IPS-18c (cell line): ENCODE measurements at regions not wholly inside any gene's neighbourhood (a gene's known extent, or its start where the extent isn't known, plus 50 kb on each side); places are given as distances from the start of the nearest gene placed in this dataset.

Source experiments
- H3K4me3 ChIP-seq: 2 replicates; pipeline ENCODE4 v1.7.0; 2013; ENCODE audit warnings: low read depth, mild to moderate bottlenecking, low read length, moderate library complexity; ENCODE audit not compliant: insufficient read depth
- H3K9me3 ChIP-seq: one replicate; pipeline ENCODE4 v1.6.1; 2013; ENCODE audit warnings: mild to moderate bottlenecking, low read length, moderate library complexity; ENCODE audit not compliant: control insufficient read depth, insufficient read depth

- Histone ChIP-seq H3K4me3 (no peak overlapping the region), H3K9me3 (peaks cover 2% of the 10 kb centered on the region)
These were observed 357.7 kb downstream of the BCOR start for GRCh38 chrX:39740078-39740477.

DNA sequence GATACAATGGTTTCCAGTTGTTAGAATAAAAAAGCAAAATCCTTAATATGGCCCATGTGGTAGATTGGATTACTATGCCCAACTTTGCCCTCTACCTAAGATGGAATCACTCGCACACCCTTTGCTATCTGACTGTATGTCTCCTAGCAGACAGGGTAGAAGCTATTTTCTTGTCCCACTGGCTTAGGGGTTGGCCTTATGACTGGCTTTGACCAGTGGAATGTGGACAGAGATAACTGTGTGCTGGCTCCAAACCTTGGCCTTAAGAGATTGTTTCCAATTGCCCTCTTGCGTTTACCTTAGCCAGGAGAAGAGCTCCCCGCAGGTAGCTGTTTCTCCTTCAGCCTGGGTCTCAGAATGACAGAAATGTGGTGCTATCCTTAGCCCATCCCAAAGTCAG lies 355.9 kb downstream of the BCOR start:
- H3K9me3 ChIP-seq = peaks cover 2% of the 10 kb centered on the region
- H3K4me3 ChIP-seq = no peak overlapping the region

DNA sequence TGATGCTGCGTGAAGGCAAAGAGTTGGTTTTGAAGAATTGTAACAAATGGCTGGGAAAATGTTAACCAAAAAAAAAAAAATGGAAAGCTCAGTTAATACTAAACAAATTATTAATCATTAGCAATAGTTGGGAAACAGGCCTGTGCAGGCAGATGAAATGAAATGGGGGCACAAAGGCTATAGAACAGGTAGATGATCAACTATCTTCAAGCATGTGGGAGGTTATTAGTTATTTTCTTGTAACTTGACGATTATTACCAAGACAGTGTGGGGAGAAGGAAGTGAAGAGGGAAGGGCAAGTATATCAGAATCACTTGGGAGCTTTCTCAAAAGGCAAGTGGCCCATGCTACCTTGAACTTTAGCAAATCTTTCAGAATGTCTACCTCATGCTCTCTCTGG lies 351.9 kb downstream of the BCOR start:
- H3K9me3 ChIP-seq = peaks cover 9% of the 10 kb centered on the region

DNA sequence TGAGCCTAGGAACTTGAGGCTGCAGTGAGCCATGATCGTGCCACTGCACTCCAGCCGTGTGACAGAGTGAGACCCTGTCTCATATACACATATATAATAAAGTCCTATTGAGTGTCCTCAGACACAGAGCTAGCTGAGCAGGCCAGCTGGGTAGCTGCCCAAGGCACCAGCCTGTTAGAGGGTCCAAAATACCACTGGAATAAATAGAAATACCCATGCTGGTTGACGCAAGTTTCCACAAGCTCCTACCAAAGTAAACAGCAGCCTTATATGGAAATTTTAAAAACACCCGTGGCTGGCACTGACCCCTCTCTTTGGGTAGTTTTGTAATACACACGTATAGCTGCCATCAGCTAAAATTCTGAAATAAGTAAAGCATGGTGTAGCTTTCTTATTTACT lies 348.6 kb downstream of the BCOR start:
- no peak overlapping the region for H3K4me3 ChIP-seq
- peaks cover 7% of the 10 kb centered on the region for H3K9me3 ChIP-seq

More for the DNA sequence above, 351.9 kb downstream of the BCOR start:
- no peak overlapping the region for H3K4me3 ChIP-seq

- H3K9me3 ChIP-seq = peaks cover 7% of the 10 kb centered on the region
- no peak overlapping the region for H3K4me3 ChIP-seq
These were observed 348.0 kb downstream of the BCOR start for GRCh38 chrX:39749728-39750127.

GRCh38 chrX:39750256-39750790 lies 347.4 kb downstream of the BCOR start:
- Histone ChIP-seq H3K9me3 (peaks cover 7% of the 10 kb centered on the region), H3K4me3 (no peak overlapping the region)

- Histone ChIP-seq H3K4me3 (no peak overlapping the region; the same call in 1 of the 2 replicates), H3K9me3 (peaks cover 7% of the 10 kb centered on the region)
These were observed 346.9 kb downstream of the BCOR start for GRCh38 chrX:39750848-39751247.

DNA sequence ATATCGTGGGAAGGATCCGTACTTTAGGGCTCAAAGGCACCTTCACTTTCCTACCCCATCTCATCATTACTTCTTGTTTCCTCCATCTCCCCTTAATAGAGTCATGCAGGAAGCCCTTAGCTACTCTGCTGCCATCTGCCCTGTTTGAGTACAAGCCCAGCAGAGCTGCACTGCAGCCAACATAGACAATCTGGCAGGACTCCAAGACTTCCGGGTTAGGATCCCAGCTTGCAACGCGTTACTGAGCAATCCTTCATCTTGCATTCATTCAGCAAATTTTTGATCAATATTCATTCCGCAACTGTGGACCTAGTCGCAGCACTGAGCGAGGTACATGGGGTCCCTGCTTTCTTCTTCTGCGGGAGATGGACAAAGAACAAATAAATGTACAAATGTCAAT lies 344.9 kb downstream of the BCOR start:
- peaks cover 7% of the 10 kb centered on the region for H3K9me3 ChIP-seq
- H3K4me3 ChIP-seq = no peak overlapping the region

DNA sequence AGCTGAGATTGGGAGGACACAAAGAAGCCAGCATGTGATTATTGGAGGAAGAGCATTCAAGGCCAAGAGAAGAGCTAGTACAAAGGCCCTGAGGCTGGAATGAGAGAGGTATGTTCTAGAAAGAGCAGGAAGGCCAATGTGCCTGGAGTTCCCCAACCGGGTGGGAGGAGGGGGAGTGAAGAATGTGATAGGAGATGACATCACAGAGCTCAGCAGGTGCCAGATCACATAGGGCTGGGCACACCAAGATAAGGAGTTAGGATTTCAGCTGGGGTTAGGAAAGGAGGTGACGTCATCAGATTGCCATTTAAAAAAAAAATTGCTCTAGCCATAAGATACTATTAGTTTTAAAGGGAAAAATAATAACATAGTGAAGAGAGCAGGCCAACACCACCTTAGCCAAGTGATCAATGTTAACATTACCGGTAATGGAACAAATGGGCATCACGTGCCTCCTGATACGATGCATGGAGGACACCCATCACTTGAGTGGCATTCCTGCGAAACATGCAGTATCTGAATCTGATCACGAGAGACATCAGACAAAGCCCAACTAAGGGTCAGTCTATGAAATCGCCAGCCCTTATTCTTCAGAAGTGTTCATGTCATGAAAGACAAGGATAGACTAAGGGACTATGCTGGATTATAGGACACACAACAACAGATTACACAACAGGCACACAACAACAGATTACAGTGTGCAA lies 344.3 kb downstream of the BCOR start:
- peaks cover 6% of the 10 kb centered on the region for H3K9me3 ChIP-seq
- no peak overlapping the region for H3K4me3 ChIP-seq

DNA sequence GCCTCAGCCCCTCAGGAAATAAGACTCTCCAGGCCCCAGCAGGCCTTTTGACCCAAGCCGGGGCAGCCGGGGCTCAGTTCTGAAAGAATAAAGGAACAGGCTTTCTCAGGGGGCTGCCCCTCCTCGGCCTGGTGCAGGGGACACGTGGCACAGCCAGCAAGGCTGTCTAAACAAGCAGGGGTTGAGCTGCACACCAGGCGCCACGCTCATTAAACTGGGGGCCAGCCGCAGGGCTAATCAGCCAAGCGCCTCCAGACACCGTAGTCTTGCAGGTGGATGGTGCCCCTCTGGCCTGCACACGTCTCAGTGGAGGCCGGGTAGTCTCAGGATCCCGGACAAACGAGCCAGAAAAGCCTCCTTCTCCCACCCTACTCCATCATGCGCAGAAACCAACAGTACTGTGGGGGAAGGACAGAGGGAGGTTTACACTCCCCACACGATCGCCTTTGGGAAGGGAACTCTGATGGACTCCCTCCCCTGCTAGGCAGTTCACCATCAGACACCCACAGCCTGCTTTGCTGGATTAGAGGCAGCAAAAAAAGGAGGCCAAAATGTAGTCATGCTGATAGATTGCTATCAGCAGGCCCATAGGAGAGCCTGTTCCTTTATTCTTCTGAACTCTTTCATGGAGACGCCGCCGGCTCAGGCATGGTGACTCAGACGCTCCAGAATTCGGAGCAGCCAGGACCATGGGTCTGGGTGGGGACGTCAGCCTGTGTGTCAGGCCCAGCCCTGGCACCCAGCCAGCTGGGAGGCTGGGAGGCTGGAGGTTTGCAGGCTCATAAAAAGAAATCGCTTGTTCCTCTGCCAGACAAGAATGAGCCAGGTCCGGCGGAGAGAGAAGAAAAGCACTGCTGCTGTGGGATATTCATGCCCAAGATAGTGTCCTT lies 342.4 kb downstream of the BCOR start:
- no peaks in the 10 kb centered on the region for H3K9me3 ChIP-seq
- H3K4me3 ChIP-seq = no peak overlapping the region; the same call in 1 of the 2 replicates

DNA sequence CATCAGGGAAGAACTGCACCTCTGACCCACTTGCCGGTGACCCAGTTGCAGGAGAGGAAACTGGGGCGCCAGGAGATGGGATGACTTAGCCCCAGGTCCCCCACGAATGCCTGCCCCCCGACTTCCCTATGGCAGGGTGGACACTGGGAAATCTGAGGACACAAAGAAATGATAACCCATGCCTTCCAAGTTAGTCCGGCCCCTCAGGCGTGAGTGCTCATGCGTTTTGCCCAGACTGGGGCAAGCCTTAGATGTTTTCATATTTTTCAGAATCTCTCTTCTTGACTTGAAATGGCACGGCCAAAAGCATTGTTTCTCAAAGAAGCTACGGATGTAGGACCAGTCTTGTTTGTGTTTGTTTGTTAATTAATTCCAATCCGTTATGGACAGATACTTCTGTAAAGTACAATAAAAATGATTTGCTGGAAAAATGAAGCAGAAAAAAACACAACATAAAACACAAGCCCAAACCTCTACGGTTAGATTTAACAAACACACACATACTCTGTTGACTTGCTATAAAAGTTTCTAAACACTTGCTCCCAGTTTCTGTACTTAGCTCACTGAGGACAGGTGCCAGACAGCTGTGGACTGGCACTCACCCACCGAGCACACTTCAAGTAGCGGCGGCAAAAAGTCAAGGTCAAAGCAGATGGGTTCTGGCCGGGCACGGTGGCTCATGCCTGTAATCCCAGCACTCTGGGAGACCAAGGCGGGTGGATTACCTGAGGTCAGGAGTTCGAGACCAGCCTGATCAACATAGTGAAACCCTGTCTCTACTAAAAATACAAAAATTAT lies 341.5 kb downstream of the BCOR start:
- no peaks in the 10 kb centered on the region for H3K9me3 ChIP-seq
- H3K4me3 ChIP-seq = no peak overlapping the region; the same call in 1 of the 2 replicates

GRCh38 chrX:39757971-39758370 lies 339.8 kb downstream of the BCOR start:
- H3K9me3 ChIP-seq = no peaks in the 10 kb centered on the region
- no peak overlapping the region for H3K4me3 ChIP-seq

GRCh38 chrX:39758791-39759525 lies 338.8 kb downstream of the BCOR start:
- Histone ChIP-seq H3K9me3 (no peaks in the 10 kb centered on the region), H3K4me3 (no peak overlapping the region)

DNA sequence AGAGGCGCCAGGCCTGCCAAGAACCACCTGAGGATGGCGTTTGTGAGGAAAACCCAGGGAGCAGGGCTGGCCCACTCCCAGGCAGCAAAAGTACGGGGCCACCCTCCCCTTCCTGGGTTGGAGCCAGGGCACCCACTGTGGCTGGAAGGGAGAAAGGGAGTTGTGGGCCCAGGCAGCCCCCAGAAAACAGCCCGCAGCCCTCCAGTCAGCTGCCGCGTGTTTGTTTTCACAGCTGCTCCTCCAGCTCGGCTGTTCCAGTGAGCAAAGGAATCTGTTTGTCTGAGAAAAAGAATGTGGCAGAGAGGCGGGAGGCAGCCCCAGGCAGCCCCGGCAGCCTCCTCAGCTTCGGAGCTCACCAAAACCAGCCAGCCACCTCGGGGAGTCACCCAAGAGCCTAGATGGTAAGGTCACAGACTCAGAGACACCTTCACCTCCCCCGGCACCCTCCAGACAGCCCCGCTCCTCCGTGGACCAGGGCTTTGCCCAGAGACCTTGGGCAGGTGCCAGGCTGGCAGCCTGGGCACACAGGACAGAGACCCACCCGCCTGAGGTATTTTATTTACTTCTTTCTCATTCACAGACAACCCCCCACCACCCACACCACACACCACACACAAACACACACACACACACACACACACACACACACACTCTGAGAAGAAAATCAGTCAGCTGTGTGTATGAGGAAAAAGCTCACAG lies 338.1 kb downstream of the BCOR start:
- Histone ChIP-seq H3K9me3 (no peaks in the 10 kb centered on the region), H3K4me3 (no peak overlapping the region)

DNA sequence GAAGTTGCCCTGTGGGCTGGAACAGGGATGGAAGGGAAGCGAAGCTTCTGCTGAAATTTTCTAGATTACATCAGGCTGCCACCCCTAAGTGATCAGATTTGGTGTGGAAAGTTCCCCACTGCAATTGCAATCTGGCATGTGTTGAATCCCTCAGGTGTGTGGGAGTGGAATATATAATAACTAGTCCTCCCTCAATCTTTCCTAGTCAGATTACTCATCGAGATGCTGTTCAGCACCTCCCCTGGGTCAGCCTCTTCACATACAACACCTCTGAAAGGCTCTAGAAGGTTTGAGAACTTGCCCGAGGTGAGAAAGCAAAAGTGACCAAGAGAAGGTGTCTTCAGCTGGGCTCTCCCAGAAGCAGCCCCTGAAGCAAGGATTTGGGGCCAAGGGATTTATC lies 336.8 kb downstream of the BCOR start:
- Histone ChIP-seq H3K4me3 (no peak overlapping the region), H3K9me3 (no peaks in the 10 kb centered on the region)

- Histone ChIP-seq H3K9me3 (no peaks in the 10 kb centered on the region), H3K4me3 (no peak overlapping the region)
These were observed 335.4 kb downstream of the BCOR start for GRCh38 chrX:39762266-39762841.
